ENCODE measurements at regions not wholly inside any gene's neighbourhood (a gene's known extent, or its start where the extent isn't known, plus 50 kb on each side); places are given as distances from the start of the nearest gene placed in this dataset.

- no peak for TF ChIP-seq BACH2 (CRISPR knock-in tag; IDR thresholded peaks at IDR 0.05; ENCODE audit: borderline replicate concordance)
- TF ChIP-seq ZNF8 (CRISPR knock-in tag; IDR thresholded peaks at IDR 0.05): no peak
- TF ChIP-seq ZFP30 (CRISPR knock-in tag; IDR thresholded peaks at IDR 0.05): no peak
- TF ChIP-seq PATZ1 (CRISPR knock-in tag; IDR thresholded peaks at IDR 0.05; ENCODE audit: borderline replicate concordance): no peak
Observed at GRCh38 chr9:25891527-25891926, 213.3 kb upstream of the TUSC1 start.

All from SK-N-SH treated with all-trans-retinoic acid at 6 μM for 48 hours (cell line).